DOHH2 (cell line): ENCODE measurements at regions not wholly inside any gene's neighbourhood (a gene's known extent, or its start where the extent isn't known, plus 50 kb on each side); places are given as distances from the start of the nearest gene placed in this dataset.

Experiments used
- CTCF ChIP-seq: fragments of 200-600 bp; sonication (generic); IDR thresholded peaks from one replicate; pipeline ENCODE4 v1.5.1; 2014; ENCODE audit warnings: antibody characterized with exemption, mild to moderate bottlenecking, low read depth, low read length; ENCODE audit not compliant: poor library complexity, severe bottlenecking
- EZH2phosphoT487 ChIP-seq: fragments of 200-600 bp; sonication (generic); IDR thresholded peaks from 2 replicates; pipeline ENCODE4 v1.6.1; 2017; ENCODE audit warnings: borderline replicate concordance, mild to moderate bottlenecking, antibody characterized with exemption, low read length, moderate library complexity, mixed read lengths

GRCh38 chr4:135207531-135207930, 1005.9 kb upstream of the PABPC4L start:
- TF ChIP-seq CTCF = no peak
- no peak for TF ChIP-seq EZH2phosphoT487
